ENCODE measurements at regions not wholly inside any gene's neighbourhood (a gene's known extent, or its start where the extent isn't known, plus 50 kb on each side); places are given as distances from the start of the nearest gene placed in this dataset.

DNA sequence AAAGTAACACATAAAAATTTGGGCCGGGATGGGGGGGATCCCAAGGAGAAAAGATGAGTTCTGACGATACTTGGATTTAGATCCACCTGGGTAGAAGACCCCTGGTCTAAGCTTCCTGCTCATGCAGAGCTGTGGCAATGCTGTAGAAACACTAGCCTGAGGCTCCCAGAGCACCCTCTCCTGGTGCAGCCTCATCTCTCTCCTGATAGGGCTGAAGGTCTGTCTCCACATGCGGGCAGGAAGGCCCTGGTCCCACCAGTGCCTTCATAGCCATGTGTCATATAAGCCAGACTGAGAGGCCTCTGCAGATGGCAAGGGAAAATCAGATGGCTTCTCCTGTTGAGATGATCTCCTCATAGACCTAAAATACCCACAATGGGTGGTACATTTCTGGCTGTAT, 518.0 kb upstream of the ZFHX3 start:
- H3K4me3 ChIP-seq (ENCODE audit: low read depth, low read length), result no peak overlapping the region
- no peaks in the 10 kb centered on the region for H3K9me3 ChIP-seq (ENCODE audit: severe bottlenecking)
- DNase-seq, result no peak
- peaks cover 27% of the 10 kb centered on the region for H3K27me3 ChIP-seq (ENCODE audit: insufficient read depth, low read depth, severe bottlenecking)
- H3K27ac ChIP-seq, result no peak overlapping the region
- TF ChIP-seq, protein P1, sequence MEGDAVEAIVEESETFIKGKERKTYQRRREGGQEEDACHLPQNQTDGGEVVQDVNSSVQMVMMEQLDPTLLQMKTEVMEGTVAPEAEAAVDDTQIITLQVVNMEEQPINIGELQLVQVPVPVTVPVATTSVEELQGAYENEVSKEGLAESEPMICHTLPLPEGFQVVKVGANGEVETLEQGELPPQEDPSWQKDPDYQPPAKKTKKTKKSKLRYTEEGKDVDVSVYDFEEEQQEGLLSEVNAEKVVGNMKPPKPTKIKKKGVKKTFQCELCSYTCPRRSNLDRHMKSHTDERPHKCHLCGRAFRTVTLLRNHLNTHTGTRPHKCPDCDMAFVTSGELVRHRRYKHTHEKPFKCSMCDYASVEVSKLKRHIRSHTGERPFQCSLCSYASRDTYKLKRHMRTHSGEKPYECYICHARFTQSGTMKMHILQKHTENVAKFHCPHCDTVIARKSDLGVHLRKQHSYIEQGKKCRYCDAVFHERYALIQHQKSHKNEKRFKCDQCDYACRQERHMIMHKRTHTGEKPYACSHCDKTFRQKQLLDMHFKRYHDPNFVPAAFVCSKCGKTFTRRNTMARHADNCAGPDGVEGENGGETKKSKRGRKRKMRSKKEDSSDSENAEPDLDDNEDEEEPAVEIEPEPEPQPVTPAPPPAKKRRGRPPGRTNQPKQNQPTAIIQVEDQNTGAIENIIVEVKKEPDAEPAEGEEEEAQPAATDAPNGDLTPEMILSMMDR (IDR thresholded peaks at IDR 0.05; ENCODE audit: low read depth, low read length), result no peak
- H3K36me3 ChIP-seq, result no peaks in the 10 kb centered on the region

DNA sequence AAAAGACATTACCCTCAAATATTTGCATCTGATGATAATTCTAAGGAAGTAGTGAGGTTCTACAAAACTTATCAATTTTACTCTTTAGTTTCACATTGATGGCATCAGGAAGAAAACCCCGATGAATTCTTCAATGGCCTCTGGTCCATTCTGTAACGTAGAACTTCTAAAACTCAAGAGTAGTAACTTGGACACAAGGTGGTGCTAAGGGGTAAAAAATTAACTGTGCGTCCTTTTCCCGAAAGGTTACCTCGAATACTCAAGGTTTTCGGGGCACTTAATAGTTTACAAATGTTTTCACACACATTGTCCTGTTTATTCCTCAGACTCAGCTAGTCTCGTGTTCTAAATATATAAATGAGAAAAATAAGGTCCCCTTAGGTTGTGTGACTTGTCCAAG, 517.3 kb upstream of the ZFHX3 start:
- no peak for DNase-seq

DNA sequence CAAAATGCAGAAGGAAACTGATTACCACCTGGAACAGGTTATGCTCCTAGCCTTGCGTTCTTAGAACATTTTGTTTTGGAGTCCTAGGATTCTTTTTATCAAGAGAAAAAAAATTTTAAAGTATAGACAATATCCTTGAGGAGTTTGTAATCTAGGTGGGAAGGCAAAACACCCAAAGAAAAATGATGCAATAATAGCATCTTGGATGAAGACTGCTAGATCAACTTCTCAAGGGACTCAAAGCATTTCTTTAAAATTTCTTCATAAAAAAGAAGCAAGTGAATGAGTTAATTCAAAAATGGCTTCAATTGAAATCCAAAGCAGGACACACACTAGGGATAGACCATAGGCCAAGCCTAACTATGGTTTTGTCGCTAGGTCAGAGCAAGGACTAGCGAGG, 515.8 kb upstream of the ZFHX3 start:
- TF ChIP-seq, protein P1 (IDR thresholded peaks at IDR 0.05; ENCODE audit: low read depth, low read length), result no peak
- Histone ChIP-seq H3K36me3 (no peaks in the 10 kb centered on the region), H3K4me3 (ENCODE audit: low read depth, low read length) (no peak overlapping the region), H3K27ac (no peak overlapping the region), H3K9me3 (ENCODE audit: severe bottlenecking) (no peaks in the 10 kb centered on the region), H3K27me3 (ENCODE audit: insufficient read depth, low read depth, severe bottlenecking) (peaks cover 29% of the 10 kb centered on the region)
- DNase-seq, result no peak

More for the DNA sequence above, 517.3 kb upstream of the ZFHX3 start:
- H3K27me3 ChIP-seq (ENCODE audit: insufficient read depth, low read depth, severe bottlenecking), result peaks cover 32% of the 10 kb centered on the region
- TF ChIP-seq, protein P1 (IDR thresholded peaks at IDR 0.05; ENCODE audit: low read depth, low read length), result no peak
- H3K4me3 ChIP-seq (ENCODE audit: low read depth, low read length), result no peak overlapping the region
- H3K36me3 ChIP-seq, result no peaks in the 10 kb centered on the region
- no peaks in the 10 kb centered on the region for H3K9me3 ChIP-seq (ENCODE audit: severe bottlenecking)
- no peak overlapping the region for H3K27ac ChIP-seq

DNA sequence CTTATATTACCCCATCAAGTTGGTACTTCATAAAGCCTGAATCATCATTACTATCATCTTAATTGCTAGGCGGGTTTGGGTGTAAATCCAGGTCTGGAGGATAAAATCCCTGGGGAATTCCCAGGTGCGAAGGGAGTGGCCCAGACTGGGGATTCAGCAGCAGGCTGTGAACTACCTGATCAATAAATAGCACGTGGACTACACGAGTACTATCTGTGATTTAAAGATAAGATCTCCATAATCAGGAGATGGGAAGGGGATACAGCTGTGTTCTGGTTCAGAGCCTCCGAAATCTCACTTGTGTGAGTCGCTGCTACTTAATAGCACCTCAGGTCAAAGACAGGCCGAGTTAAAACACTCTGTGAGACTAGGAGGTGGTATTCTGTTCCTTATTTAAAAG, 512.6 kb upstream of the ZFHX3 start:
- Histone ChIP-seq H3K27ac (no peak overlapping the region), H3K27me3 (ENCODE audit: insufficient read depth, low read depth, severe bottlenecking) (peaks cover 17% of the 10 kb centered on the region), H3K9me3 (ENCODE audit: severe bottlenecking) (no peaks in the 10 kb centered on the region), H3K36me3 (no peaks in the 10 kb centered on the region), H3K4me3 (ENCODE audit: low read depth, low read length) (no peak overlapping the region)
- no peak for DNase-seq
- TF ChIP-seq, protein P1 (IDR thresholded peaks at IDR 0.05; ENCODE audit: low read depth, low read length), result no peak

DNA sequence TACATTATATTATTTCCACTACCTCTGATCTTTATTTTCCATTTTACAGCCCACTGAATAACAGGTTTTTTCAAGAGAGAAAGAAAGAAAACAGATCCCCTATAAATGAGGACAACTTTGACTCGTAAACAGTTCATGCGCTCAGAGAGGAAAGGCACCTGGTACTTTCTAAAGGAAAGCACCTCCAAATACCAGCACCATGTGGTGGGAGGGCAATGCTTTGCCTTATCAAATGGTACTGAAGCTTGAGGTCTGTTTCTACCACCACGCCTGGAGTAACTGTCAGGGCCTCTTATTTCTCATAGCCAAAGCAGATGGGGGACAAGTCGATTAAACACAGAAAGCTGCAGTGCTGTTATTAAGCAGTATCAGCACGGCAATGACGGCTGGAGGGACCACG, 510.3 kb upstream of the ZFHX3 start:
- Histone ChIP-seq H3K4me3 (ENCODE audit: low read depth, low read length) (no peak overlapping the region), H3K36me3 (no peaks in the 10 kb centered on the region), H3K27ac (no peak overlapping the region), H3K9me3 (ENCODE audit: severe bottlenecking) (no peaks in the 10 kb centered on the region), H3K27me3 (ENCODE audit: insufficient read depth, low read depth, severe bottlenecking) (peaks cover 16% of the 10 kb centered on the region)
- no peak for DNase-seq
- TF ChIP-seq, protein P1 (IDR thresholded peaks at IDR 0.05; ENCODE audit: low read depth, low read length), result no peak

DNA sequence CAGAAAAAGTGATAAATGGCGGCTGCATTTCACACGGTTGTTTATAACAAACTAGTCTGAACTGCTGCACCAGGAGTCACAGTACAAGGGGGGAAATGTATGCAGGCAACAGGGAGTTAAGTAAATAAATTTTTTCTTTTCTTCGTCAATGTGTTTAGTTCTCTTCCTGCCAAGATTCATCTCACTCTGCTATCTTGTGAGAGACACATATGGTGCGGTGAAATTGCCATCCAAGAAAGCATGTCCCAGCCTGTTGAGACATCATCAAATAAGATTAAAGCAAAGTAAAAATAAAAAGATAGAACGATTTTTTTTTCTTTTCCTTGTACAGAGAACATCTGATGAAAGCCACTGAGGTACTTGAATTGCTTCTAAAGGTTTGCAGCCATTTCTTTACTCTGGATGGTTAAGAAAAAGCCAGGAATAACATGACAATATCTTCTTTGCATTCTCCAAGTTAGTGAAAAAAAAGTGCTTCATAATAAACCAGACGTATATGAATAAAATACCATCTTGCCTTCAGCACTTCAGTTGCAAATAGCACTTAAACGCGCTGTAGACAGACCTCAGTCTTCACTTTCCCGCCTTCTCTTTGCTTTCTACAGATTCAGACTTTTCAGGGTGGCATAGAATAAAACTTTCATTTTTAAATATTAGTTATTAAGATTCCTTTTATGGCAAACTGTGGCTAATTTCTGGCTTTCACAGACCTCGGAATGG, 506.2 kb upstream of the ZFHX3 start:
- no peak for DNase-seq
- H3K27ac ChIP-seq, result no peak overlapping the region
- no peaks in the 10 kb centered on the region for H3K36me3 ChIP-seq
- H3K27me3 ChIP-seq (ENCODE audit: insufficient read depth, low read depth, severe bottlenecking), result peaks cover 27% of the 10 kb centered on the region
- H3K4me3 ChIP-seq (ENCODE audit: low read depth, low read length), result no peak overlapping the region
- TF ChIP-seq, protein P1 (IDR thresholded peaks at IDR 0.05; ENCODE audit: low read depth, low read length), result no peak
- H3K9me3 ChIP-seq (ENCODE audit: severe bottlenecking), result no peaks in the 10 kb centered on the region
